Central memory CD8-positive, alpha-beta T cell (primary cell): ENCODE measurements at regions not wholly inside any gene's neighbourhood (a gene's known extent, or its start where the extent isn't known, plus 50 kb on each side); places are given as distances from the start of the nearest gene placed in this dataset.
"Not testable (repeated sequence)": the region's sequence is repeated elsewhere in the genome, so short reads cannot be mapped to it uniquely, and the experiment has no call there.

Source experiments
- ATAC-seq: fragments of 150-1000 bp; cut with Tn5 transposase; replicated peaks from 2 replicates; pipeline ENCODE4 v1.10.0; 2022; ENCODE audit warnings: mild to moderate bottlenecking, moderate FRiP score, moderate number of reproducible peaks; ENCODE audit not compliant: poor library complexity, severe bottlenecking; ENCODE audit errors: extremely low read depth
- DNase-seq, 2 donors: peaks; one replicate each; pipeline ENCODE4 v3.0.0; 2021; ENCODE audit warnings: low spot score in 2 of 2
- H3K27ac Mint-ChIP-seq: one replicate; pipeline ENCODE4 v1.8.0; 2022; ENCODE audit warnings: low read depth, mild to moderate bottlenecking, moderate library complexity, mixed read lengths
- H3K27me3 Mint-ChIP-seq: one replicate; pipeline ENCODE4 v1.8.0; 2022; ENCODE audit warnings: mixed read lengths
- H3K36me3 Mint-ChIP-seq: one replicate; pipeline ENCODE4 v1.8.0; 2022; ENCODE audit warnings: mild to moderate bottlenecking, moderate library complexity, mixed read lengths; ENCODE audit not compliant: insufficient read depth
- H3K4me1 Mint-ChIP-seq: one replicate; pipeline ENCODE4 v1.8.0; 2022; ENCODE audit warnings: mixed read lengths
- H3K4me3 Mint-ChIP-seq: one replicate; pipeline ENCODE4 v1.8.0; 2022; ENCODE audit warnings: mild to moderate bottlenecking, moderate library complexity, mixed read lengths
- H3K9me3 Mint-ChIP-seq: one replicate; pipeline ENCODE4 v1.8.0; 2022; ENCODE audit warnings: mixed read lengths

GRCh38 chr1:143832379-143832716 is 139.4 kb downstream of the FAM72C start:
- H3K27ac Mint-ChIP-seq, H3K27me3 Mint-ChIP-seq, H3K36me3 Mint-ChIP-seq, H3K4me1 Mint-ChIP-seq, H3K4me3 Mint-ChIP-seq, H3K9me3 Mint-ChIP-seq, ATAC-seq, DNase-seq: not testable (repeated sequence)

GRCh38 chr1:143831479-143832378 is 140.1 kb downstream of the FAM72C start:
- not testable (repeated sequence) for H3K4me1 Mint-ChIP-seq, H3K9me3 Mint-ChIP-seq, DNase-seq, H3K27me3 Mint-ChIP-seq, ATAC-seq, H3K36me3 Mint-ChIP-seq, H3K4me3 Mint-ChIP-seq, H3K27ac Mint-ChIP-seq

- not testable (repeated sequence) for DNase-seq, H3K4me3 Mint-ChIP-seq, ATAC-seq, H3K27ac Mint-ChIP-seq, H3K36me3 Mint-ChIP-seq, H3K4me1 Mint-ChIP-seq, H3K27me3 Mint-ChIP-seq, H3K9me3 Mint-ChIP-seq
These were observed 145.6 kb downstream of the FAM72C start for GRCh38 chr1:143826162-143826561.

GRCh38 chr1:143824266-143824665 is 147.5 kb downstream of the FAM72C start:
- H3K36me3 Mint-ChIP-seq, H3K4me1 Mint-ChIP-seq, H3K27ac Mint-ChIP-seq, DNase-seq, H3K27me3 Mint-ChIP-seq, H3K9me3 Mint-ChIP-seq, H3K4me3 Mint-ChIP-seq, ATAC-seq: not testable (repeated sequence)

- not testable (repeated sequence) for H3K4me3 Mint-ChIP-seq, ATAC-seq, H3K36me3 Mint-ChIP-seq, DNase-seq, H3K27ac Mint-ChIP-seq, H3K27me3 Mint-ChIP-seq, H3K9me3 Mint-ChIP-seq, H3K4me1 Mint-ChIP-seq
These were observed 151.7 kb downstream of the FAM72C start for GRCh38 chr1:143820058-143820457.

DNA sequence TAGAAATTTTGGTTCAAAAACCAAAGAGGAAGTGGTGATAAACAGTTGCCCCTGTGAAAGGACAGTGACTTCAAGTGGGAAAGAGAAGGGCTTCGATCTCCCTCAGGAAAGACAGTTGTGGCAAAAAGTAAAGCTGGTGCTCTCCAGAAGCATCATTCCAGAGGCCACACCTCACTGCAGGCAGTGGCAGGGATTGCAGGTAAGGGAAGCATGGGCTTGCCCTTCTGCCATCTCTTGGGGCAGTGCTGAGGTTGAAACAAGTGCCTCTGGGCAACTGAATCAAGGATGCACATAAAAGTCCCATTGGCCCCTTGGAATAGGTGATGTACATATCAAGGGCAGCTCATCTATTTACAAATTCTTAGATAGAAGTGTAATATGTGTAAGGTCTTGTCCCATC is 155.4 kb downstream of the FAM72C start:
- not testable (repeated sequence) for H3K27ac Mint-ChIP-seq, H3K9me3 Mint-ChIP-seq, ATAC-seq, H3K4me1 Mint-ChIP-seq, DNase-seq, H3K36me3 Mint-ChIP-seq, H3K27me3 Mint-ChIP-seq, H3K4me3 Mint-ChIP-seq

GRCh38 chr1:143805374-143805773 is 166.4 kb downstream of the FAM72C start:
- H3K4me3 Mint-ChIP-seq, DNase-seq, H3K27me3 Mint-ChIP-seq, H3K36me3 Mint-ChIP-seq, H3K4me1 Mint-ChIP-seq, ATAC-seq, H3K9me3 Mint-ChIP-seq, H3K27ac Mint-ChIP-seq: not testable (repeated sequence)

GRCh38 chr1:143804707-143805356 is 167.0 kb downstream of the FAM72C start:
- not testable (repeated sequence) for H3K4me3 Mint-ChIP-seq, H3K9me3 Mint-ChIP-seq, DNase-seq, ATAC-seq, H3K27ac Mint-ChIP-seq, H3K4me1 Mint-ChIP-seq, H3K36me3 Mint-ChIP-seq, H3K27me3 Mint-ChIP-seq

GRCh38 chr1:143803927-143804411 is 167.8 kb downstream of the FAM72C start:
- H3K27ac Mint-ChIP-seq: peak overlapping the region; percentile 82
- H3K36me3 Mint-ChIP-seq, ATAC-seq, H3K27me3 Mint-ChIP-seq, H3K4me1 Mint-ChIP-seq, H3K9me3 Mint-ChIP-seq: not testable (repeated sequence)
- H3K4me3 Mint-ChIP-seq: peak overlapping the region; percentile 76
- DNase-seq: peak; percentile 9 to 13

GRCh38 chr1:143803095-143803494 is 168.7 kb downstream of the FAM72C start:
- not testable (repeated sequence) for H3K9me3 Mint-ChIP-seq, H3K4me3 Mint-ChIP-seq, H3K27ac Mint-ChIP-seq, H3K27me3 Mint-ChIP-seq, H3K36me3 Mint-ChIP-seq, ATAC-seq, H3K4me1 Mint-ChIP-seq, DNase-seq

GRCh38 chr1:143799568-143800187 is 172.1 kb downstream of the FAM72C start:
- H3K9me3 Mint-ChIP-seq, DNase-seq, H3K36me3 Mint-ChIP-seq, H3K4me3 Mint-ChIP-seq, H3K27me3 Mint-ChIP-seq, H3K4me1 Mint-ChIP-seq, H3K27ac Mint-ChIP-seq: not testable (repeated sequence)
- ATAC-seq: peak; percentile 59

- not testable (repeated sequence) for H3K27me3 Mint-ChIP-seq, H3K36me3 Mint-ChIP-seq, H3K4me1 Mint-ChIP-seq, ATAC-seq, DNase-seq, H3K4me3 Mint-ChIP-seq, H3K27ac Mint-ChIP-seq, H3K9me3 Mint-ChIP-seq
These were observed 175.4 kb downstream of the FAM72C start for GRCh38 chr1:143796369-143796768.
